Stimulated activated CD4-positive, alpha-beta T cell treated with anti-CD3 and anti-CD28 coated beads, Interleukin-1b, Interleukin-23, amount 100 ng/mL, for 24 hours (primary cell): ENCODE measurements at regions not wholly inside any gene's neighbourhood (a gene's known extent, or its start where the extent isn't known, plus 50 kb on each side); places are given as distances from the start of the nearest gene placed in this dataset.

Source experiments
- DNase-seq, 4 experiments: peaks; one replicate each; pipeline ENCODE4 v3.0.0-alpha.2; 2020; ENCODE audit warnings: low read depth in 4 of 4, low spot score in 1 of 4

GRCh38 chr4:183763990-183764754 lies 105.1 kb downstream of the TRAPPC11 start:
- DNase-seq, result no peak

DNA sequence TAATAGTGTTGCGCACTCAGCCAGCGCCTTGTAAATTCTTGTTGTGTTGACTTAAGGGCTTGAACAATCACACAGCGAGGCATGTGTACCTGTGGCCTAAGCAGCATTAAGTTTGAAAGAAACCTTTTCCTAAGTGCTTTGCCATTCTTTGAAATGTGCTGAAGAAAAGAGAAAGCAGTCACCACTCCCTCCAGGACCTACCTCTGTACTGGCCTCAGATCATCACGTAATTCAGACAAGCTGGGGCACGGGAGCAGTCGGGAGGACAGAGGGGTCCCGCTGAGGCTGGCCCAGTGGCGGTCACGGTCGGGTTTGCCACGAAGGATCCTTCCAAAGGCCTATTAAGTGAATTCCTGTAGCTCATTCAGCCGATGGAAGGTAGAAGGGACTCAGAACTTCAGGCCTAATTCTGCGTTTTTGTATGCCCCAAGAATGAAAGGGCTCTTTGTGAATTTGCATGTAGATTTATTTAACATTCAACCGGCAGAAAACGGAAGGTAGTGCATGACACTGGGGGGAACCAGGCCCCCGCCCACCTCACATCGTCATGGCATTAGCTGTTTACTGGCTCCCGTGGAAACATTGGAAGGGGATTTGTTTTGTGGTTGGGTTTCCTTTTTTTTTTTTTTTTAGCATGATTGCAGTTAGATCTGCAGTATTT lies 106.3 kb downstream of the TRAPPC11 start:
- DNase-seq, result no peak

- DNase-seq, result no peak
Measured at GRCh38 chr4:183766140-183766539, 107.0 kb downstream of the TRAPPC11 start.

DNA sequence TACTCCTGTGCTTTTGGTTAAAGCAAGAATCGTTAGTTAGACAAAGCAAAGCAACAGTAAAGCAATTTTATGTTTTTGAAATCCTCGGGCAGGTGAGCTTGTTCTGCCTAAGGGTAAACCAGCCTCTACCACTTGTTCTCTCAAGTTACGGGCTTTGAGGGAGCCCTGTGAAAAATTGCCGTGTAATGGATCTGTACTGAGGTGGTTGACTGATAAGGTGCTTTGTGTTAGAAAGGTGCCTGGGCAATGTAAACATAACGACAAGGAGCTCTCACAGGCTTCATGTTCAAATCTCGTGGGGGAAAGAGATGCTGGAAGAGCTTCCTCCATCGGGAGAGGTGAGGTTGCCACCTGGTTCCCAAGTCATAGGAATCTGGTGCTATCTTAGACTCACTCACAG lies 111.8 kb downstream of the TRAPPC11 start:
- no peak for DNase-seq

GRCh38 chr4:183772361-183772760 lies 113.3 kb downstream of the TRAPPC11 start:
- no peak for DNase-seq

DNA sequence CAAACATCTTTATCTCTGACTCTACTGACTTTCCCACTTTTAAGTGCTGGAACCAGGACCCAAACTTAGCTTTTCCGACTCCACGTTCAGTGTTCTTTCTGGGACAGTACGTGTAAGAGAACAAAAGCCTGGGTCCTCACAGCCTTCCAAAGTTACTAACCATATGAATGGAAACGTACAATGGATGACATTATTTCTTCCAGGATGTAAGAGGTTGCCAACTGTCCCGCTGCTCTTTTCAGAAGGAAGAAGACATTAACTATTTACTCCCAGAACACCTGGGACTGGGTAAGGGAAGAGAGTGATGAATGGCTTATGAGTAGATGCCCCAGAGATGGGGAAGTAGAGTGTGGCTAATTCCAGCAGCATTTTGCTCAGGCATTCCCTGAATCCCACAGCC lies 114.7 kb downstream of the TRAPPC11 start:
- DNase-seq, result no peak

DNA sequence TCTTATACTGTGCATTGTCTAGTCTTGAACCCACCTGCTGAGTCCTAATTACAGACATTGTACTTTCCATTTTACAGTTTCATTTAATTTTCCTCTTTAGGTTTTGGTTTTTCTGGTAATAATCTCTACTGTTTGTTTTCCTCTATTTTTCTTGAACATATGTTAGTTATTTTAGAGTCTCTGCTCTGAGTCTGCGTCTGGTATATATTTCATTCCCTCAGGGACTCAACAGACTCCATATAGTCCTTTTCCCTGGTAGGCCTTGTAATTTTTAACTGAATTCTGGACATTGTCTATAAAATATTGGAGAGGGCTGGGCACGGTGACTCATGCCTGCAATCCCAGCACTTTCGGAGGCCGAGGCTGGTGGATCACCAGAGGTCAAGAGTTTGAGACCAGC lies 121.8 kb upstream of the STOX2 start:
- DNase-seq, result no peak

GRCh38 chr4:183783991-183784553 lies 121.0 kb upstream of the STOX2 start:
- no peak for DNase-seq

- no peak for DNase-seq
Measured at GRCh38 chr4:183788308-183788905, 116.7 kb upstream of the STOX2 start.

DNA sequence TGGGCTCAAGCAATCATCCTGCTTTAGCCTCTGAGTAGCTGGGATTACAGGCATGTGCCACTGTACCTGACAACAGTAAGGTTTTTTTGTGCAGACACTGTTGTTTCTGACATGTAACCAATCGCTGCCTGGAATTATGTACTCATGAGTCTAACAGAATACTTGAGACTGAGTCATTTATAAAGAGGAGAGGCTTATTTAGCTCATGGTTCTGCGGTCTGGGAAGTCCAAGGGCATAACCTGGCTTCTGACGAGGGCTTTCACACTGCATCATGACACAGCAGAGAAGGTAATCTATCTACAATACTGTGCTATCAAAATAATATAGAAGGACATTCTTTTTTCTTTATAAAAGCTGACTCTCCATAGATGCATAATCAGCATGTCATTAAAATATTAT lies 115.5 kb upstream of the STOX2 start:
- no peak for DNase-seq

DNA sequence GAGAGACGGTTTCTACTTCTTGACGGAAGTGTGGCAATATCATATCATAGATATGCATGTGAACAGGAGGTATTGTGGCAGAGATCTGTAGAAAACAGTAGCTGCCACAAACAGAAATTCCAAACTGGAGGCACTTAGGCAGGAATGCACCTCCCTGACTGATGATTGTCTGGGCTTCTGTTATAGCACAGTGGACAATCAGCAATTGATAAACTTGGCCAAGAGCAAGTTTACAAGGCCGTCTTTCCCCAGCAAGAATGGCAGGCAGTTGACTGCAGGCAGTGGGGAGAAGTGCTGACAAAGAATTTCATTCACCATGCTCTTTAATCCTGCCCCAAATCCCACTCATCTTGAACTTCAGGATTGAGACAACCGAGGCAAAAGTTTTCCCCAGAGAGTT lies 114.4 kb upstream of the STOX2 start:
- no peak for DNase-seq

GRCh38 chr4:183797011-183797444 lies 108.1 kb upstream of the STOX2 start:
- DNase-seq, result no peak

- DNase-seq, result no peak
Measured at GRCh38 chr4:183797445-183798300, 107.4 kb upstream of the STOX2 start.

DNA sequence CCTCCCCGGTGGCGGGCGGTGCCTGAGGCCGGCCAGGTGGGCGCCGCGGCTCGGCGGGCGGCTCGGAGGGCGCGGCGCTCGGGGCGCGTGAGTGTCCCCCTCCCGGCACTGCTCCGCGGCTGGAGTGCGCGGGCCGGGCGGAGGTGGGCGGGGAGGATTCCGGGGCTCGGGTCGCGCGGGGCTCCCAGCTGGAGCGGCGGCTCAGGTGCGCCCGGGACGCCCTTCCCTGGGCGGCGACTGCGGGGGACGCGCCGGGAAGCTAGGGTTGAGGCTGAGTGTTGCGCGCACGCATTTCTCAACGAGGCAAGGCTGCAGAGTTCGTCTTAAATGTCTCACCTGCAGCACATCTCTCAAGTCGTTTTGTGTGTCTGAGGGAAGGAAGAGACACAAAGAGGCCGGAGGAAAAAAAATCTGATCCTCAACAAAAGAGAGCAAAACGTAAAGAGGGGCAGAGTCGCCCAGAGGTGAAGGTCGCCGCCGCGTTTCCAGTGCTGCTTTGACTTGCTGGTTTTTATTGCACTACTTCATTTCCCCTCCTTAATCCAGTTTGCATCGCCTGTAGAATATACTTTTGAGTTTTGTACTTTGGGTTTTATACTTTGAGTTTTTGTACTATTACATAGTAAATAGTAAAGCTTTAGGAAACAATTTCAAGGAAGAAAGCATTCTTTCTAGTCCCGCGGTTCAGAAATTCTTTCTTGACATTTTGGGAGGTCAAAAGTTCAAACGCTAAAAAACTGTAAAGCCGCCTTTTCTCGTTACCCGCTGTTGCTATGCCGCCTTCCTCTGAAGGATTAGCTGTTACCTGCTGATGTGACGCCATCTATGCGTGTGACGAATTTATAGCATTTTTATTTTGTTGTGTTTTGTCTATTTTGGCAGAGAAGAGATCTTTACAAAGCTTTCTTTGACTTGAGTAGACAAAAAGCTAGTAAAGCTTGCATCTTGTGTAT lies 106.5 kb upstream of the STOX2 start:
- no peak for DNase-seq

DNA sequence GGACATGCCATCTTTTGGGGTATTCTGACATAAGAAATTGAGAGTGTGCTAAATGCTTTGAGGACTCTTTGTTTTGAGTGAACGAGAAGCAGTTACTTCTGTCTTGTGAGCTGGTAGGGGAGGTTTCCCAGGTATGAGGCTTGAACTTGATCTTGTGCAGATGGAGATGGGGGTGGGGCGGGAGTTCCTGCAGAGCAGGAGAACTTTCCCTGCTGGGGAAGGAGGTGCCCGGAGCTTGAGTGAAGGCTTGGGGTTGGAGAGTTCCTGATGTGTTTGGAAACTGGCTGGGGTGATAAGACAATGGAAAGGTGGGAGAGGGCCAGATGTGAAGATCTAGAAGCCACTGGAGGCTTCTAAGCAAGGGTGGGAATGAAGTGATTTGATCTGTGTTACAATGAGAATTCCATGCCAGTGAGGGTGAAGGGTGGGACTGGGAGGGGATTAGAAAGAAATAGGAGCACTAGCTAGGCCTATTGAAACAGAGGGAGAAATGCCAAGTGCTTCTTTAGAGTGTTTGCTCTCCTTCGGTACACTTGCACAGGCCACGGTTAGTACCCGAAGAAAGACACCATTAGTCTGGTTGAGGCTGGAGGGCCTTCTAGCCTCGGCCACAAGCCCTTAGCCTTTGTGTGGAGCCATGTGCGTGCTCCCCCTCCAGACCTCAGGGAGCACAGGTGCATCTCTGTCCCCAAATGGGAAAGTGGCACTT lies 103.5 kb upstream of the STOX2 start:
- DNase-seq, result no peak

DNA sequence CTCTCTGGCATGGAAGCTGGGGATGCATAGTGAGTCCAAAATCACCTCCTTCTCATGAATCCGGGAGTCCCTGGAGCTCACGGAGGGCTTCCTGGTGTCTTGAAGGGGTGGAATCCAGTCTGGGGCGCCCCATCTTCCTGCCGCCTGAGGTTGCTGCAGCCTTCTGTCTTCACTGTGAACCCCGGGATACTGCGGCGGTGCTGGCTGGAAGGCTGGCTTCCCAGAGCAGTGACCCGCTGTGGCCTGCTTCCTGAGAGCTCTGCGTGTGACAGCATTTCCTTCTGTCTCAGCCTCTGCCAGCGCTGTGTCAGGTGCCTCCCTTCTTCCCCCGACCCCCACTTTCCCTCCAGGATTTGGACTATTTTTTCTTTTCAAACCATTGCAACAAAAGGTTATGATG lies 98.8 kb upstream of the STOX2 start:
- DNase-seq, result no peak

- DNase-seq, result no peak
Measured at GRCh38 chr4:183807420-183808096, 97.5 kb upstream of the STOX2 start.

DNA sequence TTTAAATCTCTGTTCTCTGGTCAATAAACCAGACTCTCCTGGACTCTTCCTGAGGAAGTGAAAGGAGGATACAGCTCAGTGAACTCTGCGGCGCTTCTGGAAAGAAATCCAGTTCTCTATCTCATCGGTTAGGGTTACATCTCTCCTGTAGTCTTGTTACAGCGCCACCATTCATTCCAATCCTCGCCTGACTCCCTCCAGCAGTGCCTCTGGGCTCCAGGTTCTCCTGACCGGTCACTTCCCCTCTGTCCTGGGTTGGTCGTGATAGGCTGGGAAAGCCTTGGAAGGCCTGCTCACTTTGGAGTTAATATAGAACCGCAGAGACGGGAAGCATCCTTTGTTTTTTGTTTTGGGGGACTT lies 97.0 kb upstream of the STOX2 start:
- DNase-seq, result no peak

- no peak for DNase-seq
Measured at GRCh38 chr4:183812567-183812966, 92.5 kb upstream of the STOX2 start.
